MM.1S (cell line): ENCODE measurements at regions not wholly inside any gene's neighbourhood (a gene's known extent, or its start where the extent isn't known, plus 50 kb on each side); places are given as distances from the start of the nearest gene placed in this dataset.

Source experiments
- DNase-seq: peaks from one replicate; pipeline ENCODE4 v3.0.0-alpha.2; 2015
- H2AFZ ChIP-seq: fragments of 300-600 bp; sonication (generic); 2 replicates; pipeline ENCODE4 v1.6.0; 2016; ENCODE audit warnings: antibody characterized with exemption, low read length
- H3F3A ChIP-seq: fragments of 300-600 bp; sonication (generic); 2 replicates; pipeline ENCODE4 v1.6.1; 2016; ENCODE audit warnings: mild to moderate bottlenecking, antibody characterized with exemption, low read length, moderate library complexity, mixed read lengths; ENCODE audit not compliant: insufficient read depth
- H3K27ac ChIP-seq: fragments of 300-600 bp; sonication (generic); 2 replicates; pipeline ENCODE4 v1.5.1; 2016; ENCODE audit warnings: mild to moderate bottlenecking, low read length
- H3K27me3 ChIP-seq: fragments of 300-600 bp; sonication (generic); replicated peaks from 2 replicates; pipeline ENCODE4 v1.6.0; 2016; ENCODE audit warnings: low read length; ENCODE audit not compliant: insufficient read depth
- H3K36me3 ChIP-seq: fragments of 300-600 bp; sonication (generic); replicated peaks from 2 replicates; pipeline ENCODE4 v1.6.1; 2016; ENCODE audit warnings: mild to moderate bottlenecking, low read length, mixed read lengths; ENCODE audit not compliant: insufficient read depth
- H3K4me1 ChIP-seq: fragments of 300-600 bp; sonication (generic); 2 replicates; pipeline ENCODE4 v1.6.1; 2016; ENCODE audit warnings: low read length, mixed read lengths
- H3K4me2 ChIP-seq: fragments of 300-600 bp; sonication (generic); 2 replicates; pipeline ENCODE4 v1.6.0; 2016; ENCODE audit warnings: low read depth, low read length
- H3K4me3 ChIP-seq: fragments of 300-600 bp; sonication (generic); 2 replicates; pipeline ENCODE4 v1.5.1; 2016; ENCODE audit warnings: low read length, mixed read lengths
- H3K79me2 ChIP-seq: fragments of 300-600 bp; sonication (generic); 2 replicates; pipeline ENCODE4 v1.6.1; 2016; ENCODE audit warnings: mixed run types, low read length, mixed read lengths
- H3K9ac ChIP-seq: fragments of 300-600 bp; sonication (generic); 2 replicates; pipeline ENCODE4 v1.6.1; 2016; ENCODE audit warnings: low read length, mixed read lengths
- H3K9me2 ChIP-seq: fragments of 300-600 bp; sonication (generic); replicated peaks from 2 replicates; pipeline ENCODE4 v1.6.1; 2016; ENCODE audit warnings: mild to moderate bottlenecking, low read length, mixed read lengths; ENCODE audit not compliant: insufficient read depth
- H3K9me3 ChIP-seq: fragments of 300-600 bp; sonication (generic); replicated peaks from 2 replicates; pipeline ENCODE4 v1.6.1; 2016; ENCODE audit warnings: mild to moderate bottlenecking, low read length, mixed read lengths; ENCODE audit not compliant: insufficient read depth
- H4K20me1 ChIP-seq: fragments of 300-600 bp; sonication (generic); 2 replicates; pipeline ENCODE4 v1.6.1; 2016; ENCODE audit warnings: mild to moderate bottlenecking, low read length, moderate library complexity, mixed read lengths; ENCODE audit not compliant: insufficient read depth
- CTCF ChIP-seq: fragments of 300-600 bp; sonication (generic); IDR thresholded peaks from 2 replicates; pipeline ENCODE4 v1.5.1; 2016; ENCODE audit warnings: antibody characterized with exemption, low read length, mixed read lengths
- EZH2 ChIP-seq: fragments of 300-600 bp; sonication (generic); optimal IDR thresholded peaks from 2 replicates; pipeline ENCODE3; 2017; ENCODE audit warnings: low read depth, mild to moderate bottlenecking, antibody characterized with exemption, low read length, mixed read lengths
- EZH2phosphoT487 ChIP-seq: fragments of 300-600 bp; sonication (generic); IDR thresholded peaks from 2 replicates; pipeline ENCODE4 v1.6.1; 2018; ENCODE audit warnings: antibody characterized with exemption, low read length

- Histone ChIP-seq H3K9ac (no peak overlapping the region), H3K27ac (no peak overlapping the region), H3K9me2 (no peaks in the 10 kb centered on the region), H3K27me3 (no peaks in the 10 kb centered on the region), H2AFZ (no peak overlapping the region), H3K4me1 (no peaks in the 10 kb centered on the region), H3K9me3 (no peaks in the 10 kb centered on the region), H4K20me1 (no peaks in the 10 kb centered on the region), H3K4me3 (no peak overlapping the region), H3K79me2 (no peaks in the 10 kb centered on the region), H3K36me3 (no peaks in the 10 kb centered on the region), H3F3A (no peaks in the 10 kb centered on the region), H3K4me2 (no peak overlapping the region)
- TF ChIP-seq EZH2 (no peak), EZH2phosphoT487 (no peak)
- DNase-seq, result no peak
Observed at GRCh38 chr10:21279217-21279575, 246.3 kb downstream of the SKIDA1 start.

- no peak overlapping the region for H3K27ac ChIP-seq
- H3K79me2 ChIP-seq, result no peaks in the 10 kb centered on the region
- H3K9me3 ChIP-seq, result no peaks in the 10 kb centered on the region
- H4K20me1 ChIP-seq, result no peaks in the 10 kb centered on the region
- no peak overlapping the region for H2AFZ ChIP-seq
- H3K27me3 ChIP-seq, result no peaks in the 10 kb centered on the region
- no peaks in the 10 kb centered on the region for H3K9me2 ChIP-seq
- DNase-seq, result peak; percentile 78
- no peaks in the 10 kb centered on the region for H3F3A ChIP-seq
- H3K4me3 ChIP-seq, result no peak overlapping the region
- H3K4me1 ChIP-seq, result no peaks in the 10 kb centered on the region
- H3K9ac ChIP-seq, result no peak overlapping the region
- no peaks in the 10 kb centered on the region for H3K36me3 ChIP-seq
- no peak for TF ChIP-seq EZH2phosphoT487
- TF ChIP-seq CTCF, result peak; percentile 73
- no peak overlapping the region for H3K4me2 ChIP-seq
Observed at GRCh38 chr10:21278491-21279216, 246.8 kb downstream of the SKIDA1 start.

GRCh38 chr10:21273400-21273968, 252.0 kb downstream of the SKIDA1 start:
- H3K9me3 ChIP-seq, result no peaks in the 10 kb centered on the region
- H2AFZ ChIP-seq, result no peak overlapping the region
- no peaks in the 10 kb centered on the region for H4K20me1 ChIP-seq
- H3K36me3 ChIP-seq, result no peaks in the 10 kb centered on the region
- H3F3A ChIP-seq, result no peaks in the 10 kb centered on the region
- H3K27ac ChIP-seq, result no peak overlapping the region
- DNase-seq, result no peak
- no peaks in the 10 kb centered on the region for H3K4me1 ChIP-seq
- no peak overlapping the region for H3K4me2 ChIP-seq
- H3K79me2 ChIP-seq, result no peaks in the 10 kb centered on the region
- H3K9me2 ChIP-seq, result no peaks in the 10 kb centered on the region
- TF ChIP-seq EZH2phosphoT487, result no peak
- no peak for TF ChIP-seq EZH2
- TF ChIP-seq CTCF, result no peak
- no peak overlapping the region for H3K4me3 ChIP-seq
- H3K27me3 ChIP-seq, result no peaks in the 10 kb centered on the region
- H3K9ac ChIP-seq, result no peak overlapping the region
